OCI-LY1 (cell line): ENCODE measurements at regions not wholly inside any gene's neighbourhood (a gene's known extent, or its start where the extent isn't known, plus 50 kb on each side); places are given as distances from the start of the nearest gene placed in this dataset.
"Not testable (repeated sequence)": the region's sequence is repeated elsewhere in the genome, so short reads cannot be mapped to it uniquely, and the experiment has no call there.

Experiments
- H2AFZ ChIP-seq: fragments of 200-600 bp; sonication (generic), shearing (Covaris generic); 2 replicates; pipeline ENCODE4 v1.6.0; 2014; ENCODE audit warnings: antibody characterized with exemption, mild to moderate bottlenecking, low read length
- H3F3A ChIP-seq: fragments of 200-600 bp; sonication (generic), shearing (Covaris generic); 2 replicates; pipeline ENCODE4 v1.6.0; 2014; ENCODE audit warnings: mild to moderate bottlenecking, antibody characterized with exemption, low read length, moderate library complexity; ENCODE audit not compliant: insufficient read depth
- H3K27ac ChIP-seq: fragments of 200-600 bp; sonication (generic); 2 replicates; pipeline ENCODE4 v1.5.1; 2014; ENCODE audit warnings: low read length, mixed run types, mild to moderate bottlenecking, low read depth; ENCODE audit not compliant: poor library complexity, severe bottlenecking
- H3K27me3 ChIP-seq: fragments of 200-600 bp; sonication (generic); 2 replicates; pipeline ENCODE4 v1.6.0; 2014; ENCODE audit warnings: antibody characterized with exemption, mild to moderate bottlenecking, low read length, moderate library complexity; ENCODE audit not compliant: insufficient read depth
- H3K36me3 ChIP-seq: fragments of 200-600 bp; sonication (generic); 2 replicates; pipeline ENCODE4 v1.6.1; 2014; ENCODE audit warnings: mild to moderate bottlenecking, antibody characterized with exemption, low read length, moderate library complexity, mixed read lengths; ENCODE audit not compliant: insufficient read depth
- H3K4me1 ChIP-seq: fragments of 200-600 bp; sonication (generic); 2 replicates; pipeline ENCODE4 v1.5.1; 2014; ENCODE audit warnings: mild to moderate bottlenecking, low read length, moderate library complexity; ENCODE audit not compliant: insufficient read depth, severe bottlenecking
- H3K4me2 ChIP-seq: fragments of 200-600 bp; sonication (generic), shearing (Covaris generic); 2 replicates; pipeline ENCODE4 v1.6.1; 2014; ENCODE audit warnings: low read length
- H3K4me3 ChIP-seq: fragments of 200-600 bp; sonication (generic); 2 replicates; pipeline ENCODE4 v1.5.1; 2014; ENCODE audit warnings: low read length, low read depth, mild to moderate bottlenecking, mixed read lengths; ENCODE audit not compliant: poor library complexity, severe bottlenecking
- H3K79me2 ChIP-seq: fragments of 200-600 bp; shearing (Covaris generic); 2 replicates; pipeline ENCODE4 v1.6.1; 2016; ENCODE audit warnings: mixed run types, low read length, mixed read lengths; ENCODE audit not compliant: insufficient read depth
- H3K9ac ChIP-seq: fragments of 200-600 bp; sonication (generic), shearing (Covaris generic); 2 replicates; pipeline ENCODE4 v1.6.1; 2014; ENCODE audit warnings: mild to moderate bottlenecking, low read length, mixed read lengths
- H3K9me2 ChIP-seq: fragments of 200-600 bp; sonication (generic), shearing (Covaris generic); 2 replicates; pipeline ENCODE4 v1.6.1; 2014; ENCODE audit warnings: low read depth, mild to moderate bottlenecking, low read length, mixed read lengths
- H3K9me3 ChIP-seq: fragments of 200-600 bp; shearing (Covaris generic); 2 replicates; pipeline ENCODE4 v1.6.1; 2014; ENCODE audit warnings: low read length, mixed read lengths
- H4K20me1 ChIP-seq: fragments of 200-600 bp; sonication (generic), shearing (Covaris generic); 2 replicates; pipeline ENCODE4 v1.6.0; 2016; ENCODE audit warnings: mild to moderate bottlenecking, low read length; ENCODE audit not compliant: insufficient read depth
- CTCF ChIP-seq: fragments of 200-600 bp; sonication (generic), shearing (Covaris generic); IDR thresholded peaks from 2 replicates; pipeline ENCODE4 v1.5.1; 2017; ENCODE audit warnings: mild to moderate bottlenecking, antibody characterized with exemption, low read length, moderate library complexity, mixed read lengths
- EZH2 ChIP-seq: fragments of 200-600 bp; sonication (generic), shearing (Covaris generic); IDR thresholded peaks from 2 replicates; pipeline ENCODE4 v1.8.0; 2017; ENCODE audit warnings: borderline replicate concordance, mixed run types, mild to moderate bottlenecking, antibody characterized with exemption, low read length, moderate library complexity, mixed read lengths

- Histone ChIP-seq H3K4me1 (no peaks in the 10 kb centered on the region), H3K27me3 (no peaks in the 10 kb centered on the region), H3K79me2 (no peaks in the 10 kb centered on the region), H3K4me3 (no peak overlapping the region), H2AFZ (no peak overlapping the region), H3K9me2 (no peaks in the 10 kb centered on the region), H4K20me1 (no peaks in the 10 kb centered on the region), H3K9me3 (no peaks in the 10 kb centered on the region), H3K27ac (no peak overlapping the region), H3K4me2 (no peak overlapping the region), H3K9ac (no peak overlapping the region), H3K36me3 (no peaks in the 10 kb centered on the region), H3F3A (no peaks in the 10 kb centered on the region)
- TF ChIP-seq CTCF (no peak), EZH2 (no peak)
Observed at GRCh38 chr3:150270883-150271590, 137.1 kb upstream of the TSC22D2 start.

GRCh38 chr3:150270444-150270843, 137.7 kb upstream of the TSC22D2 start:
- not testable (repeated sequence) for H3K4me1 ChIP-seq, H3F3A ChIP-seq, H3K9me3 ChIP-seq, H3K9me2 ChIP-seq, H3K4me2 ChIP-seq, H3K4me3 ChIP-seq, H3K27ac ChIP-seq, H3K36me3 ChIP-seq, H4K20me1 ChIP-seq, H2AFZ ChIP-seq, H3K9ac ChIP-seq, H3K79me2 ChIP-seq, H3K27me3 ChIP-seq

GRCh38 chr3:150269526-150269925, 138.6 kb upstream of the TSC22D2 start:
- Histone ChIP-seq H3K27me3 (no peaks in the 10 kb centered on the region), H3K36me3 (no peaks in the 10 kb centered on the region), H3K27ac (no peak overlapping the region), H3K9me3 (no peaks in the 10 kb centered on the region), H3F3A (no peaks in the 10 kb centered on the region), H3K9me2 (no peaks in the 10 kb centered on the region), H3K4me1 (no peaks in the 10 kb centered on the region), H3K9ac (no peak overlapping the region), H3K79me2 (no peaks in the 10 kb centered on the region), H4K20me1 (no peaks in the 10 kb centered on the region), H3K4me3 (no peak overlapping the region), H3K4me2 (no peak overlapping the region), H2AFZ (no peak overlapping the region)
- TF ChIP-seq EZH2 (no peak), CTCF (no peak)
